Endothelial cell of umbilical vein (primary cell): ENCODE measurements at regions not wholly inside any gene's neighbourhood (a gene's known extent, or its start where the extent isn't known, plus 50 kb on each side); places are given as distances from the start of the nearest gene placed in this dataset.

ENCODE experiments used
- BruUV-seq: library from RNA; stranded (reverse); fragments of 400-500 nt; replicated peaks from 2 replicates; lab custom pipeline; 2021; lab: Mats Ljungman, UMichigan
- CTCF ChIA-PET: fragments of 300-600, 350-600 bp; sonication (Branson Sonifier 250); formaldehyde crosslinking; loops from one replicate; lab custom pipeline; 2021; ENCODE audit warnings: antibody characterized with exemption, inconsistent platforms; lab: Charles Lee
- POLR2A ChIA-PET: fragments of 300-600, 350-600 bp; sonication (Branson Sonifier 250); formaldehyde crosslinking; loops from one replicate; lab custom pipeline; 2021; ENCODE audit warnings: antibody characterized with exemption, inconsistent platforms; lab: Charles Lee
- DNase-seq: peaks from one replicate; pipeline ENCODE4 v3.0.0-alpha.2; 2011; ENCODE audit warnings: low read depth, low spot score
- FAIRE-seq: peaks from 2 replicates; lab custom pipeline; 2011; peaks lifted over from hg19 to GRCh38; lab: Jason Lieb, UNC
- H2AFZ ChIP-seq: 2 replicates; pipeline ENCODE4 v1.6.0; 2012; ENCODE audit warnings: low read depth, low read length, control low read depth, inconsistent platforms
- H3K27ac ChIP-seq: 2 replicates; pipeline ENCODE4 v1.5.1; 2011; ENCODE audit warnings: low read depth, mild to moderate bottlenecking, control low read depth, low read length, moderate library complexity; ENCODE audit not compliant: insufficient read depth
- H3K27me3 ChIP-seq, 2 experiments: 2 replicates each; pipeline versions ENCODE4 v1.6.0 to v1.6.1; 2011; ENCODE audit warnings: low read length in 2 of 2, mixed read lengths in 1 of 2; ENCODE audit not compliant: control insufficient read depth in 2 of 2, insufficient read depth in 2 of 2
- H3K36me3 ChIP-seq, 2 experiments: 2 replicates in 1 of 2; 3 replicates in 1 of 2; pipeline ENCODE4 v1.5.1; 2011; ENCODE audit warnings: low read length in 2 of 2, mild to moderate bottlenecking in 1 of 2, moderate library complexity in 1 of 2; ENCODE audit not compliant: control insufficient read depth in 2 of 2, insufficient read depth in 2 of 2; ENCODE audit errors: extremely low read depth in 1 of 2
- H3K4me1 ChIP-seq: 3 replicates; pipeline ENCODE4 v1.5.1; 2011; ENCODE audit warnings: mild to moderate bottlenecking, low read length; ENCODE audit not compliant: control insufficient read depth, insufficient read depth; ENCODE audit errors: extremely low read depth
- H3K4me2 ChIP-seq: 2 replicates; pipeline ENCODE4 v1.6.1; 2011; ENCODE audit warnings: low read length, control low read depth, mixed read lengths; ENCODE audit not compliant: insufficient read depth
- H3K4me3 ChIP-seq, 3 experiments: fragments of 200-600 bp in 1 of 3; sonication (generic), shearing (Covaris generic) in 1 of 3; replicated peaks in 1 of 3; 2 replicates each; pipeline ENCODE4 v1.5.1; 2011 to 2016; ENCODE audit warnings: control low read depth in 3 of 3, low read length in 3 of 3, mild to moderate bottlenecking in 2 of 3, inconsistent platforms in 1 of 3, low read depth in 1 of 3, moderate library complexity in 1 of 3; ENCODE audit not compliant: insufficient read depth in 1 of 3
- H3K79me2 ChIP-seq: 2 replicates; pipeline ENCODE4 v1.6.0; 2012; ENCODE audit warnings: low read length, inconsistent platforms; ENCODE audit not compliant: control insufficient read depth, insufficient read depth
- H3K9ac ChIP-seq: replicated peaks from 2 replicates; pipeline ENCODE3; 2011; ENCODE audit warnings: low read length, control low read depth; ENCODE audit not compliant: insufficient read depth; ENCODE audit errors: extremely low read depth
- H3K9me1 ChIP-seq: replicated peaks from 3 replicates; pipeline ENCODE4 v1.6.0; 2011; ENCODE audit warnings: mild to moderate bottlenecking, low read length; ENCODE audit not compliant: control insufficient read depth, insufficient read depth; ENCODE audit errors: extremely low read depth
- H3K9me3 ChIP-seq: replicated peaks from 2 replicates; pipeline ENCODE4 v1.5.1; 2012; ENCODE audit warnings: low read length, inconsistent platforms; ENCODE audit not compliant: control insufficient read depth, insufficient read depth
- H4K20me1 ChIP-seq: replicated peaks from 2 replicates; pipeline ENCODE3; 2011; ENCODE audit warnings: mild to moderate bottlenecking, low read length; ENCODE audit not compliant: control insufficient read depth, insufficient read depth; ENCODE audit errors: extremely low read depth
- CTCF ChIP-seq, 2 donors: IDR thresholded peaks; 1 replicate in 1 of 2; 2 replicates in 1 of 2; pipeline ENCODE4 v1.5.1; 2011; ENCODE audit warnings: low read length in 2 of 2, mild to moderate bottlenecking in 2 of 2, moderate library complexity in 2 of 2, control low read depth in 1 of 2, inconsistent platforms in 1 of 2, low read depth in 1 of 2; ENCODE audit not compliant: insufficient read depth in 1 of 2; ENCODE audit errors: extremely low read depth in 1 of 2
- EZH2 ChIP-seq: IDR thresholded peaks from 2 replicates; pipeline ENCODE4 v1.6.1; 2012; ENCODE audit warnings: borderline replicate concordance, low read depth, mild to moderate bottlenecking, moderate library complexity, low read length, inconsistent platforms; ENCODE audit not compliant: severe bottlenecking
- FOS ChIP-seq: IDR thresholded peaks from 2 replicates; pipeline ENCODE4 v1.6.1; 2011; ENCODE audit warnings: mild to moderate bottlenecking, low read length, moderate library complexity, borderline replicate concordance; ENCODE audit not compliant: insufficient read depth
- GATA2 ChIP-seq: IDR thresholded peaks from 2 replicates; pipeline ENCODE4 v1.7.0; 2011; ENCODE audit warnings: low read depth, mild to moderate bottlenecking, moderate library complexity, mixed read lengths, low read length; ENCODE audit not compliant: insufficient read length, insufficient read depth
- JUN ChIP-seq: IDR thresholded peaks from 2 replicates; pipeline ENCODE4 v1.6.1; 2011; ENCODE audit warnings: borderline replicate concordance, low read depth; ENCODE audit not compliant: insufficient read length, insufficient read depth
- MAX ChIP-seq: IDR thresholded peaks from 2 replicates; pipeline ENCODE4 v1.6.1; 2011; ENCODE audit not compliant: insufficient read depth, insufficient read length
- MYC ChIP-seq: IDR thresholded peaks from one replicate; pipeline ENCODE4 v1.6.1; 2011; ENCODE audit warnings: mild to moderate bottlenecking, low read depth, low read length
- POLR2A ChIP-seq: IDR thresholded peaks from 2 replicates; pipeline ENCODE4 v1.6.1; 2012; ENCODE audit warnings: low read depth, mild to moderate bottlenecking, control low read depth, low read length
- POLR2AphosphoS5 ChIP-seq: IDR thresholded peaks from 2 replicates; pipeline ENCODE4 v1.6.1; 2012; ENCODE audit warnings: low read depth, mild to moderate bottlenecking, control low read depth, low read length, moderate library complexity; ENCODE audit not compliant: insufficient read depth
- dilution Hi-C: fragments of 300-500 bp; cut with MboI; formaldehyde crosslinking; loops from one replicate; pipeline ENCODE4 v1.15.0; 2019; ENCODE audit warnings: low sequenced_read_pairs; ENCODE audit not compliant: extremely low pct_ligation_motif_present
- intact Hi-C: fragments of 100-400 bp; cut with micrococcal nuclease; formaldehyde crosslinking; loops from one replicate; pipeline ENCODE4 v1.10.0; 2022

GRCh38 chr10:11402392-11402791, 209.1 kb downstream of the USP6NL start:
- no peaks in the 10 kb centered on the region for H4K20me1 ChIP-seq
- BruUV-seq: no TSS peak
- H3K9me1 ChIP-seq: no peaks in the 10 kb centered on the region
- intact Hi-C loops: no loop called here
- FAIRE-seq: no peak
- dilution Hi-C loops: no loop called here
- no peak for DNase-seq
- no peak overlapping the region for H3K9ac ChIP-seq
- no peak overlapping the region for H3K4me2 ChIP-seq
- H3K4me1 ChIP-seq: no peaks in the 10 kb centered on the region
- no peak overlapping the region for H2AFZ ChIP-seq
- POLR2A ChIA-PET: no interaction called here
- H3K79me2 ChIP-seq: no peaks in the 10 kb centered on the region
- CTCF ChIA-PET: no interaction called here
- H3K4me3 ChIP-seq: no peak overlapping the region
- no peaks in the 10 kb centered on the region for H3K27me3 ChIP-seq
- no peaks in the 10 kb centered on the region for H3K36me3 ChIP-seq
- TF ChIP-seq POLR2AphosphoS5 (no peak), EZH2 (no peak), GATA2 (no peak)
- no peaks in the 10 kb centered on the region for H3K9me3 ChIP-seq
- H3K27ac ChIP-seq: no peak overlapping the region

- Histone ChIP-seq H3K36me3 (no peaks in the 10 kb centered on the region), H3K27me3 (no peaks in the 10 kb centered on the region), H3K79me2 (no peaks in the 10 kb centered on the region), H3K4me2 (no peak overlapping the region), H3K9me1 (no peaks in the 10 kb centered on the region), H2AFZ (no peak overlapping the region), H3K4me1 (no peaks in the 10 kb centered on the region), H3K4me3 (no peak overlapping the region), H3K27ac (no peak overlapping the region), H3K9me3 (no peaks in the 10 kb centered on the region), H4K20me1 (no peaks in the 10 kb centered on the region), H3K9ac (no peak overlapping the region)
- no peak for FAIRE-seq
- intact Hi-C loops: no loop called here
- POLR2A ChIA-PET: no interaction called here
- DNase-seq: no peak
- CTCF ChIA-PET: no interaction called here
- dilution Hi-C loops: no loop called here
- no TSS peak for BruUV-seq
- TF ChIP-seq CTCF (IDR thresholded peaks at IDR 0.05; ENCODE audit: extremely low read depth in 1 of 2, insufficient read depth in 1 of 2, low read depth in 1 of 2, low read length in 2 of 2): no peak
- no peak for TF ChIP-seq JUN
- no peak for TF ChIP-seq POLR2A
- no peak for TF ChIP-seq MAX
- TF ChIP-seq EZH2: no peak
- TF ChIP-seq FOS: no peak
- no peak for TF ChIP-seq MYC
- no peak for TF ChIP-seq GATA2
These were observed 209.9 kb downstream of the USP6NL start for GRCh38 chr10:11401264-11402235.
